ENCODE measurements at regions not wholly inside any gene's neighbourhood (a gene's known extent, or its start where the extent isn't known, plus 50 kb on each side); places are given as distances from the start of the nearest gene placed in this dataset.

DNA sequence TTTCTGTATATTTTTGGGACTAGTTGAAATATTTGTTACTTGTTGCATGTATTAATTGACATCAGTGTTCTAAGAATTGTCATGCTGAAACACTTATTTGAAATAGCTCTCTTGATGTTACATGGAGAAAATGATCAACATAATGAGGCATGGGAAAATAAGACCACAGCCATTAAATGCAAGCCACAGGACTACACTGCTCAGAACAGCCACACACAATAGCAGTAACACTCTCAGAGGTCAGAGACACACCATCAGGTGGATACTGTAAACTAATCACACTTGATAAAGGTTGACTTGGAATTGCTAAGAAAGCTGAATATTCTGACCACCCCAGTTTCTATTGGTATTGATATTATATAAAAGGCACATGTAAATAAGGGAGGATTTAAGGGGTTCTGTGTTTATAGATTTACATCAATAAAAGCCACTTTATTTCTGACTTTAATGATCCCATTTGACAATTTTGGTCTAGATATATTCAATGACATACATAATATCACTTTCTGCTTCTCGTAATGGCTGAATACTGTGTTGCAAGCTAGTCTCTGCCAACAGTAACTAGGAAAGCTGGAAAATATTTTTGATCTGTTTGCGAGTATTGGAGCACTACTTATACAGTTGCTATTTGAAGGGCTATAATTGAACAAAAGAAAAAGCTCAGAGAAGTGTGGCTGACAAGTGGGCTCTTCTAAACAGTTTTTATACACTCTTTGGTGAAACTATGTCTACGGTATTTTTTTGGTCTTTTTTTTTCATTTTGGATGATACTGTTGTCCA, 876.5 kb upstream of the INTU start:
- ChIA-PET POLR2A (no interaction called here), CTCF (no interaction called here), RAD21 (ENCODE audit: unreplicated experiment) (no interaction called here), SMC1A (ENCODE audit: uncharacterized antibody, unreplicated experiment) (interaction anchor here (2.1 kb wide), 1 partner anchor 12 kb away, joined by 4 read pairs; no protein-coding TSS in a partner anchor)
- BruUV-seq (replicated peaks) = no TSS peak
- Histone ChIP-seq H2AFZ (ENCODE audit: control insufficient read depth, low read depth, low read length) (no peak overlapping the region), H3K4me3 (no peak overlapping the region), H3K4me2 (ENCODE audit: control insufficient read depth, insufficient read depth) (no peak overlapping the region), H3K4me1 (ENCODE audit: control insufficient read depth, insufficient read depth, low read length) (no peaks in the 10 kb centered on the region), H3K27me3 (replicated peaks in 1 of 2; ENCODE audit: control insufficient read depth in 2 of 2, insufficient read depth in 2 of 2, low read length in 1 of 2) (no peaks in the 10 kb centered on the region), H3K79me2 (ENCODE audit: control insufficient read depth, insufficient read depth, low read length) (no peaks in the 10 kb centered on the region), H3K9me3 (replicated peaks; ENCODE audit: control insufficient read depth, insufficient read depth, low read length) (no peaks in the 10 kb centered on the region), H4K20me1 (ENCODE audit: control insufficient read depth, insufficient read depth) (no peaks in the 10 kb centered on the region), H3K36me3 (ENCODE audit: control insufficient read depth in 2 of 2, insufficient read depth in 2 of 2, low read length in 1 of 2) (no peaks in the 10 kb centered on the region), H3K27ac (ENCODE audit: control insufficient read depth, insufficient read depth) (no peak overlapping the region), H3K9ac (ENCODE audit: control insufficient read depth, insufficient read depth, low read length) (no peak overlapping the region)
- FAIRE-seq (no peak), ATAC-seq (no peak), DNase-seq (ENCODE audit: low read depth, low spot score) (no peak)
- WGBS (ENCODE audit: insufficient coverage, insufficient replicate concordance, low lambda C conversion rate, missing lambda C conversion rate) = 2% methylated on average over 3 of the region's 3 CpGs
- no peak for TF ChIP-seq RFX5 (IDR thresholded peaks at IDR 0.05; ENCODE audit: low read depth, low read length)
- TF ChIP-seq KAT2A (conservative IDR thresholded peaks at IDR 0.05; ENCODE audit: control insufficient read depth, low read depth, low read length) = no peak
- TF ChIP-seq EGR1 (IDR thresholded peaks at IDR 0.05; ENCODE audit: borderline replicate concordance in 1 of 2, low read depth in 2 of 2, low read length in 2 of 2) = no peak
- TF ChIP-seq, protein P1, sequence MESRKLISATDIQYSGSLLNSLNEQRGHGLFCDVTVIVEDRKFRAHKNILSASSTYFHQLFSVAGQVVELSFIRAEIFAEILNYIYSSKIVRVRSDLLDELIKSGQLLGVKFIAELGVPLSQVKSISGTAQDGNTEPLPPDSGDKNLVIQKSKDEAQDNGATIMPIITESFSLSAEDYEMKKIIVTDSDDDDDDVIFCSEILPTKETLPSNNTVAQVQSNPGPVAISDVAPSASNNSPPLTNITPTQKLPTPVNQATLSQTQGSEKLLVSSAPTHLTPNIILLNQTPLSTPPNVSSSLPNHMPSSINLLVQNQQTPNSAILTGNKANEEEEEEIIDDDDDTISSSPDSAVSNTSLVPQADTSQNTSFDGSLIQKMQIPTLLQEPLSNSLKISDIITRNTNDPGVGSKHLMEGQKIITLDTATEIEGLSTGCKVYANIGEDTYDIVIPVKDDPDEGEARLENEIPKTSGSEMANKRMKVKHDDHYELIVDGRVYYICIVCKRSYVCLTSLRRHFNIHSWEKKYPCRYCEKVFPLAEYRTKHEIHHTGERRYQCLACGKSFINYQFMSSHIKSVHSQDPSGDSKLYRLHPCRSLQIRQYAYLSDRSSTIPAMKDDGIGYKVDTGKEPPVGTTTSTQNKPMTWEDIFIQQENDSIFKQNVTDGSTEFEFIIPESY (IDR thresholded peaks at IDR 0.05) = no peak
- no peak for TF ChIP-seq ESRRA (IDR thresholded peaks at IDR 0.05; ENCODE audit: low read length)
- no peak for TF ChIP-seq STAT3 (IDR thresholded peaks at IDR 0.05; ENCODE audit: low read depth, low read length)
- no peak for TF ChIP-seq RAD21 (IDR thresholded peaks at IDR 0.05; ENCODE audit: insufficient read depth, low read depth, low read length)
- TF ChIP-seq JUNB (IDR thresholded peaks at IDR 0.05) = no peak
- intact Hi-C loops (cut with micrococcal nuclease; ENCODE audit: unreplicated experiment) (no loop called here), in situ Hi-C loops (cut with MboI) (no loop called here)
